GM12891 (cell line): ENCODE measurements at regions not wholly inside any gene's neighbourhood (a gene's known extent, or its start where the extent isn't known, plus 50 kb on each side); places are given as distances from the start of the nearest gene placed in this dataset.

ENCODE experiments used
- POLR2A ChIP-seq: IDR thresholded peaks from 2 replicates; pipeline ENCODE4 v1.6.1; 2011; ENCODE audit warnings: low read depth, low read length, control low read depth
- POLR2AphosphoS5 ChIP-seq: IDR thresholded peaks from 2 replicates; pipeline ENCODE4 v1.6.1; 2011; ENCODE audit warnings: low read depth, low read length, control low read depth
- POU2F2 ChIP-seq: IDR thresholded peaks from 2 replicates; pipeline ENCODE4 v1.6.1; 2011; ENCODE audit warnings: low read depth, mild to moderate bottlenecking, control low read depth, low read length, moderate library complexity
- SPI1 ChIP-seq: IDR thresholded peaks from 2 replicates; pipeline ENCODE4 v1.6.1; 2011; ENCODE audit warnings: low read depth, low read length, control low read depth
- TAF1 ChIP-seq: IDR thresholded peaks from 2 replicates; pipeline ENCODE4 v1.6.1; 2011; ENCODE audit warnings: low read depth, low read length, control low read depth

GRCh38 chr7:98474558-98474957 is 73.7 kb upstream of the BAIAP2L1 start:
- no peak for TF ChIP-seq SPI1
- TF ChIP-seq POLR2AphosphoS5 = no peak
- TF ChIP-seq TAF1 = no peak
- TF ChIP-seq POLR2A = no peak
- TF ChIP-seq POU2F2 = no peak
